Esophagus squamous epithelium (tissue), 5 donors: ENCODE measurements at regions not wholly inside any gene's neighbourhood (a gene's known extent, or its start where the extent isn't known, plus 50 kb on each side); places are given as distances from the start of the nearest gene placed in this dataset.

ENCODE experiments used
- DNase-seq: peaks from one replicate; lab custom pipeline; 2025; lab: John Stamatoyannopoulos, UW
- H3K27ac ChIP-seq, 4 donors: fragments of 200-600 bp; sonication (generic); one replicate each; pipeline ENCODE4 v1.5.1; 2016 to 2019; ENCODE audit warnings: mild to moderate bottlenecking in 1 of 4
- H3K27me3 ChIP-seq, 4 donors: fragments of 200-600 bp; sonication (generic); 1 replicate in 3 of 4; 2 replicates in 1 of 4; pipeline versions ENCODE4 v1.5.1 to v1.6.0; 2017 to 2021; ENCODE audit warnings: antibody characterized with exemption in 1 of 4
- H3K36me3 ChIP-seq, 3 donors: fragments of 200-600 bp; sonication (generic); one replicate each; pipeline ENCODE4 v1.5.1; 2016 to 2019
- H3K4me1 ChIP-seq, 3 donors: fragments of 200-600 bp; sonication (generic); one replicate each; pipeline ENCODE4 v1.5.1; 2017 to 2019
- H3K4me3 ChIP-seq, 4 donors: fragments of 200-600 bp; sonication (generic); 1 replicate in 3 of 4; 2 replicates in 1 of 4; pipeline ENCODE4 v1.5.1; 2016 to 2019; ENCODE audit warnings: mild to moderate bottlenecking in 2 of 4, moderate library complexity in 1 of 4
- H3K9me3 ChIP-seq, 3 donors: fragments of 200-600 bp; sonication (generic); one replicate each; pipeline ENCODE4 v1.5.1; 2016 to 2019
- CTCF ChIP-seq, 6 experiments: fragments of 450-650 bp in 4 of 6; fragments of 200-600 bp in 2 of 6; sonication (generic) in 2 of 6; IDR thresholded peaks; one replicate each; pipeline ENCODE4 v1.5.1; 2016 to 2019; ENCODE audit warnings: antibody characterized with exemption in 6 of 6, mild to moderate bottlenecking in 4 of 6, moderate library complexity in 4 of 6
- POLR2A ChIP-seq, 4 donors: fragments of 450-650 bp; IDR thresholded peaks; one replicate each; pipeline ENCODE4 v1.6.1; 2017; ENCODE audit warnings: antibody characterized with exemption in 4 of 4, mild to moderate bottlenecking in 4 of 4, moderate library complexity in 3 of 4
- WGBS, 2 donors: methylation state at CpG; one replicate each; pipeline ENCODE4 v1.1.5; 2018; 5-methylcytosine and 5-hydroxymethylcytosine counted together
- intact Hi-C: fragments of 100-400 bp; cut with DNase I; formaldehyde crosslinking; loops from one replicate; pipeline ENCODE4 v1.15.0; 2022
- donor health status: DM: yes; HTN: yes; CAD: no.

- Histone ChIP-seq H3K27me3 (no peaks in the 10 kb centered on the region), H3K9me3 (no peaks in the 10 kb centered on the region), H3K27ac (no peak overlapping the region), H3K36me3 (no peaks in the 10 kb centered on the region), H3K4me1 (no peaks in the 10 kb centered on the region), H3K4me3 (no peak overlapping the region)
- DNase-seq, result no peak
- 76 to 93% methylated on average over 1 of the region's 1 CpG for WGBS, 2 donors
- intact Hi-C loops, result no loop called here
- TF ChIP-seq CTCF (IDR thresholded peaks at IDR 0.05) (no peak), POLR2A (IDR thresholded peaks at IDR 0.05) (no peak)
These were observed 81.1 kb downstream of the OTOL1 start for GRCh38 chr3:161577662-161578061.

GRCh38 chr3:161579395-161580126 is 83.0 kb downstream of the OTOL1 start:
- Histone ChIP-seq H3K27ac (no peak overlapping the region), H3K4me3 (no peak overlapping the region), H3K27me3 (no peaks in the 10 kb centered on the region), H3K4me1 (no peaks in the 10 kb centered on the region), H3K36me3 (no peaks in the 10 kb centered on the region), H3K9me3 (no peaks in the 10 kb centered on the region)
- DNase-seq, result no peak
- 43 to 60% methylated on average over 9 of the region's 9 CpGs for WGBS, 2 donors
- intact Hi-C loops, result no loop called here
- TF ChIP-seq POLR2A (IDR thresholded peaks at IDR 0.05) (no peak), CTCF (IDR thresholded peaks at IDR 0.05) (no peak)

GRCh38 chr3:161585922-161586321 is 89.3 kb downstream of the OTOL1 start:
- Histone ChIP-seq H3K27me3 (no peaks in the 10 kb centered on the region), H3K27ac (no peak overlapping the region), H3K36me3 (no peaks in the 10 kb centered on the region), H3K4me1 (no peaks in the 10 kb centered on the region), H3K4me3 (no peak overlapping the region), H3K9me3 (no peaks in the 10 kb centered on the region)
- intact Hi-C loops, result no loop called here
- no peak for DNase-seq
- TF ChIP-seq POLR2A (IDR thresholded peaks at IDR 0.05) (no peak), CTCF (IDR thresholded peaks at IDR 0.05) (no peak)

GRCh38 chr3:161586556-161587235 is 90.1 kb downstream of the OTOL1 start:
- Histone ChIP-seq H3K27ac (no peak overlapping the region), H3K9me3 (no peaks in the 10 kb centered on the region), H3K4me3 (no peak overlapping the region), H3K36me3 (no peaks in the 10 kb centered on the region), H3K4me1 (no peaks in the 10 kb centered on the region), H3K27me3 (no peaks in the 10 kb centered on the region)
- intact Hi-C loops, result no loop called here
- no peak for TF ChIP-seq POLR2A (IDR thresholded peaks at IDR 0.05)
- TF ChIP-seq CTCF (IDR thresholded peaks at IDR 0.05), result no peak
- DNase-seq, result no peak

GRCh38 chr3:161598639-161599038 is 102.0 kb downstream of the OTOL1 start:
- 95 to 100% methylated on average over 2 of the region's 2 CpGs for WGBS, 2 donors
- Histone ChIP-seq H3K4me1 (no peaks in the 10 kb centered on the region), H3K4me3 (no peak overlapping the region), H3K36me3 (no peaks in the 10 kb centered on the region), H3K9me3 (no peaks in the 10 kb centered on the region), H3K27me3 (no peaks in the 10 kb centered on the region), H3K27ac (no peak overlapping the region)
- no peak for DNase-seq
- intact Hi-C loops, result no loop called here
- TF ChIP-seq POLR2A (IDR thresholded peaks at IDR 0.05), result no peak
- TF ChIP-seq CTCF (IDR thresholded peaks at IDR 0.05), result no peak
